SW480 (cell line): ENCODE measurements at regions not wholly inside any gene's neighbourhood (a gene's known extent, or its start where the extent isn't known, plus 50 kb on each side); places are given as distances from the start of the nearest gene placed in this dataset.

Experiments
- DNase-seq: peaks from one replicate; pipeline ENCODE4 v3.0.0-alpha.2; 2016; ENCODE audit warnings: low spot score

DNA sequence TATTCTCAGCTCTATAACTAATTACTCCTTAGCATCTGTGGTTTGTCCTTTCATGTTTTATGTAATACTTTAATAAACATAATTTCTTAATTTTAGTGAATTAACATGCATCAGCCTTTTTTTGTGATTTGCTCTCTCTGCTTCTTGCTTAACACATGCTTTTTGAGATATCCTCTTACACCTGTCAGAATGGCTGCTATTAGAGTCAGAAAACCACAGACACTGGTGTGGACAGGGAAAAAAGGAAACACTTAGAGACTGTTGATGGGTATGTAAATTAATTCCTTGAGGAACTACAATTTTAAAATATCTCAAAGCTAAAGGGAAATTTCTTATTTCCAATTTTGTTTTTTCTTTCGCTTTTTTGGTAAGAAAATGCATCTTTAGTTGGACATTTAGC, 549.0 kb downstream of the ZNF804A start:
- DNase-seq: no peak

DNA sequence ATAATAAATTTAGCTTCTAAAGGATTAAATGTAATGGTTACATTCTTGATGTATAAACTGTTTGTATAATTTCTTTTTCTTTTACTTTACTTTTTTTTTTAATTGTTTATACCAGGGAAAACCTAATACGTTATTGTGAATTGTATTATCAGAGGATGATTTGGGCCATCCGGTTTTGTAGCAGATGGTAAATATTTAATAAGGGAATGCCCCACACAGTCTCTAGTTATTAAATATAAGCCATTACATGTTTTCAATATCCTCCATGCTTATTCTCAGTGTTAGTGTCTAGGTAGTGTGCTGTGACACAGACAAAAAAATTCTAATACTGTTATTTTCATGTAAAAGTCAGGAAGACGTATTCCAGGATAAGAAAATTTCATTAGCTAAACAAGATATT, 553.9 kb downstream of the ZNF804A start:
- DNase-seq: no peak

DNA sequence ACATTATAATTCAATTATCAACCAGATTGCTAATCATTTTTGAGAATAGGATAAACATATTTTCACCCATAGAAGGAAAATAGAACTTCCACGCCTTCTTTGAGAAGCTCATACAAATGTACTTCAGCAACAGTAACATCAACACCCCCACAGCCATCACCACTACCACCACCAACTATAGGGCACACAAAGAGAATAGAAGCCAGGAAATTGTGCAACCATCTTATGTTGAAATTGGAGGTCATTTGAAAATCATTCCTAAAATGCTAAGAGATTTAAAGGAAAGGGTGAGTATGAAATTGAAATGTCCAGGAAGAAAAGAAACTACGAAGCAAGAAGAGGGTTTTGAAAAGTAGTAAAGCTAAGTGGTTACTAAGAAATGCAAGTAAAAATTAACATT, 563.4 kb downstream of the ZNF804A start:
- DNase-seq: no peak

GRCh38 chr2:185174353-185174752, 564.3 kb upstream of the FSIP2 start:
- DNase-seq: no peak

DNA sequence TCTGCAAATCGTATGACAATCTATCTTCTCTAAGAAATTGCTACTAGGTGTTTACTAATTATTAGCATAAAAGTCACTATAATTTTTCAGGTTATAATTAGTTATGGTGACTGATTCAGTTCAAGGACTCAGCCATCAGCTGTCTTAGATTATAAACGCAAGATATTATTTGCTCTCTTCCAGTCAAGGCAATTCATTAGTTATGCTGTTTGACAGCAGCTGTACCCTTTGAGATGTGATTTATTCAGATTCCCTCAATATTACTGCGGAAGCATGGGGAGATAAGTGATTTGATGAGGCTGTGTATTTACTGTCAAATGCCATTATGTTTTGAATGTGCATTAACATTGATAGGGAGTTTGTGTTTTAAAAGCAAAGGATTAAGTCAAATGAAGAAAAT, 558.9 kb upstream of the FSIP2 start:
- DNase-seq: no peak

GRCh38 chr2:185181901-185182300, 556.7 kb upstream of the FSIP2 start:
- no peak for DNase-seq

- DNase-seq: no peak
Observed at GRCh38 chr2:185185044-185185443, 553.6 kb upstream of the FSIP2 start.

- DNase-seq: no peak
Observed at GRCh38 chr2:185187421-185187820, 551.2 kb upstream of the FSIP2 start.

DNA sequence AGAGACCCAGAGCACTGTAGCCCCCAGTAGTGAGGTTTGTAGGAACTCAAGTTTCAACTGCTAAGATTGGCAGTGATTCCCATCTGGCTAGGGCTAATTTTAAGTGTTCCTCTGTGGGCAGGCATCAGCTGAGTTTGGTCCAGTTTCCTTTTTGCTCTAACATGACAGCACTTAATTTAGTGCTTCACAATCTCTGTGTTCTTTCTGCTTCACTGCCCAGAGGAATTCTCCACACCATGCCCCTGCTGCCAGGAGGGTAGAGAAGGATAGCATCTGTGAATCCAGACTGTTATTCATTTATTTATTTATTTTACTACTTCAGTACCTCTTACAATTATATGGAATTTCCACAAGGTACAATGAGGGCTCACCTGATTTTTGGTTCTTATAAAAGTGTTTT, 549.9 kb upstream of the FSIP2 start:
- no peak for DNase-seq

- DNase-seq: no peak
Observed at GRCh38 chr2:185201063-185201462, 537.5 kb upstream of the FSIP2 start.

DNA sequence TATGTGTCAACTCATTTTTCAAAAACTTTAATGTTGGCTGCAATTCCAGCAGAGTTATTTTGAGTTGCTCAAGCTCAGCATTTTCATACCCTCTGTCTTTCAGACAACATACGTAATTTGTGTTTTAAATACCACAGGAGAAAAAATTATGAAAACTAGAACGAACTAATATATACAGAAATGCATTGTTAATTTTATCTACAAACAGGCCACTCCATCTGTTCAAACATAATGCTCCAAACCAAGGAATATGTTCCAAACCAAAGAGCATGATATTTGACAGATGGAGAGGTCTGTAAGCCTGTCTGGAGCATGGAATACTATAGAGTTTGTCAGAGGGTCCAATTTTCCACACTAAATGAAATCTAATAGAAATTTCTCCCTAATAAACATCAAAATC, 536.2 kb upstream of the FSIP2 start:
- no peak for DNase-seq

DNA sequence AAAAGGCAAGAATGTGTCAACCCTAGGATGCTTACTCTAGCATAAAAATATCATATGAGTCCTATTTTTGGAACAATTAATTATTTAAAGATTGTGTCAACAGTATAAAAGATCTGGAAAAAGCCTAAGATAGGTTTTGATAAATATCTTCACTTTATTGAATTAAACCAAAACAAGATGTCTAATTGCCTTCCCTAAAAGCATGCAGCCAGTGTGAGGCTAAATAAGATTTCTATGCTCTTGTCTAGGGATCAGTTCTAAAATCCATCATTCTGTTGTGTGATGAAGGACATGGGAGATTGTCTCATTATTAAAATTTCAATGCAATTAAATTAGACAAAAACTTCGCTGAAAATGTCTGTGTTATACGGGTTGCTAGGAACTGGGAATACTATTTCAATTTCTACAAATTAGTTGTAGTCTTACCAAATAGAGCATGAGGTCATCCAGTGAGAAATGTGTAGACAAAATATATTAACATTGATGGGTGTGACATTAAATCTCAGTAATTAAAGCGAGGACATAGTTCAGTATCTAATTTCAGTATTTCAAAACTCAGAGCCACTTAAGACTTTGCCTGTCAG, 535.6 kb upstream of the FSIP2 start:
- DNase-seq: no peak

GRCh38 chr2:185208261-185208660, 530.3 kb upstream of the FSIP2 start:
- peak; percentile 14 for DNase-seq

DNA sequence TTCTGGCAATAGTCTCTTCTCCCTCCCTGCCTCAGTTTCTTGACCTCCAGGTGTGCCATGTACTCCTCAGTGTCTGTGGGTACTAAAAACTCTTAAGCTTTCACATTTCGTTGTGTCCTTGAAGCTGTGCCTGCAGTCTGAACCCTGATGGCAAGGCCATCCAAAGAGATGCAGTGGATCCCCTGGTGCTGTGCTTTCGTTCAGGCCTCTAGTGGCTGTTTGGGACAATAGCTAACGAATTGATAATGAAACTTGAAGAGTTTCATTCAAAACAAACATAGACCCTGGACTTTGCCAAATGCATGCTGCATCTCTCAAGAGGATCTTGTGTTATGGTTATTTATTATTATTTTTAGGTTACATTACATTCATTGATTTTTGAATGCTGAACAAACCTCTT, 523.1 kb upstream of the FSIP2 start:
- DNase-seq: no peak

- DNase-seq: no peak
Observed at GRCh38 chr2:185219981-185220380, 518.6 kb upstream of the FSIP2 start.

DNA sequence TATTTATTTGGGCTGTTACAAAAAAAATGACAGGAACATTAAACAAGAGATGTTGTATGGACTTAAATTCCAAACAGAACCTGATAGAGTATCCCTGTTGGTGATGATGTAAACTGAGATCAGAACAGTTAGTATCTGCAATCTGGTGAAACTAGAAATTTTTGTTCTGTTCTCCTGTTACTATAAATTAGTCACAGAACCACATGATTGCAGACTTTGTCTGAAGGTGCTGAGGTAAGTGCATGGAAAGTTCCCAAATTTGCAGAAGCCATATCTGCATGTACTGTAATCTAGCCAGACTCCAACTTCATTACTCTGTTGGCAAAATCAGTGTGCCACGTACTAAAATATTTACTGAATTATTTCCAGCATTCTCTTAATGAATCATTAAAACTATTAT, 516.3 kb upstream of the FSIP2 start:
- DNase-seq: no peak

GRCh38 chr2:185227391-185227790, 511.2 kb upstream of the FSIP2 start:
- no peak for DNase-seq

DNA sequence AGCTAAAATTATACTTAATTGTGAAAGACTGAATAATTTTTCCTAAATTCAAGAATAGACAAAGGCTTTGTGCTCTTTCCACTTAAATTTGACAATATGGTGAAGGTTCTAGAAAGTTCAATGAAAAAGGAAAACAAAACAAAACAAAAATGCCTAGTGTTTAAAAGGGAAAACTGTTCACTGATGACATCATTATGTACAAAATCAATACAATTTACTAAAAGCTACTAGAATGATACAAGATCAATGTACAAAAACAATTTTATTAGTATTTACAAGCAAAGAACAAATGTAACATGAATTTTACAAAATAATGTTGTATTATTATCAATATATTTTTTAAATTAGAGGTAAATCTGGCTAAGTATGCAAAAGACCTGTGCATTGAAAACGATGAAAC, 499.1 kb upstream of the FSIP2 start:
- DNase-seq: no peak

DNA sequence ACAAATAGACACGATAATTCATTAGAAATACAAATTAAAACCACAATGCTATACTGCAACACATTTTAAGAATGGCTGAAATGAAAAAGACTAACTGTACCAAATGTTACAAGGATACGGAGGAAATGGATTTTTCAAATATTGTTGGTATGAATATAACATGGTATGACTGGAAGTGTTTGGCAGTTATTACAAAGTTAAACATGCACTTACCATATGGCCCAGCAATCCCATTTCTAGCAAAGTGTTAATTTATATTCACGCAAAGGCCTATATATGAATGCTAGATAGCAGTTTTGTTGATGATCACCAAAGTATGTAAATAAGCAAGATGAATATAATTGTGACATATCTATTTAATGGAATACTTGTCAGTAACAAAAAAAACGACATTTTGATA, 497.8 kb upstream of the FSIP2 start:
- no peak for DNase-seq

- DNase-seq: no peak
Observed at GRCh38 chr2:185241556-185241955, 497.0 kb upstream of the FSIP2 start.

- no peak for DNase-seq
Observed at GRCh38 chr2:185242462-185242861, 496.1 kb upstream of the FSIP2 start.

GRCh38 chr2:185245216-185245615, 493.4 kb upstream of the FSIP2 start:
- no peak for DNase-seq

- DNase-seq: no peak
Observed at GRCh38 chr2:185245806-185246205, 492.8 kb upstream of the FSIP2 start.

GRCh38 chr2:185246717-185247116, 491.9 kb upstream of the FSIP2 start:
- no peak for DNase-seq

DNA sequence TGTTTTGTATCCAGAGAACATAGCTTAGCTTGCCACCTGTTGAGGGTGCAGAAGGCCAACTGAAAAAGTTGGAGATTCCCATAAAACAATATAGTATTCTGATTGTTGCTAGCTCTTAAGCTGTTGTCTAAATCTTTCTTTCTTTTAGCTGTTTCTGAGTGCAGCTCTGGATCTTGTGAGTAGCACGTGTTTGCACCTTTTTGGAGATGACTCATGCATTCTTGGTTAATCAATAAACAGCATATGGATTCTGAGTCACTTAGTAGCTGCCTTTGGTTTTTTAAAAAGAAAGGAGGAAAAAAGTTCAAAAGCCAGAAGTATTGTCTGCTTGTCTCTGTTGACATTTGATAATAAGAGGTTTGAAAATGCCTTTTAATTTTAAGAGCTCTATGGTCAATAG, 483.0 kb upstream of the FSIP2 start:
- no peak for DNase-seq
